OCI-LY7 (cell line): ENCODE measurements at regions not wholly inside any gene's neighbourhood (a gene's known extent, or its start where the extent isn't known, plus 50 kb on each side); places are given as distances from the start of the nearest gene placed in this dataset.

Source experiments
- BruUV-seq: library from RNA; stranded (reverse); fragments of 400-500 nt; replicated peaks from 2 replicates; lab custom pipeline; 2021; lab: Mats Ljungman, UMichigan
- CTCF ChIA-PET: fragments of 300-600 bp; sonication (Branson Sonifier 250); formaldehyde crosslinking; loops from one replicate; lab custom pipeline; 2022; ENCODE audit warnings: antibody characterized with exemption; ENCODE audit not compliant: unreplicated experiment; lab: Charles Lee
- POLR2A ChIA-PET: fragments of 300-600 bp; sonication (Branson Sonifier 250); formaldehyde crosslinking; loops from one replicate; lab custom pipeline; 2022; ENCODE audit warnings: antibody characterized with exemption; lab: Charles Lee
- DNase-seq: peaks from one replicate; pipeline ENCODE4 v3.0.0-alpha.2; 2015; ENCODE audit warnings: low spot score
- H2AFZ ChIP-seq: fragments of 200-600 bp; sonication (generic), shearing (Covaris generic); 2 replicates; pipeline ENCODE4 v1.6.1; 2014; ENCODE audit warnings: mild to moderate bottlenecking, antibody characterized with exemption, low read length, moderate library complexity
- H3K27ac ChIP-seq: fragments of 200-600 bp; sonication (generic); 2 replicates; pipeline ENCODE4 v1.5.1; 2014; ENCODE audit warnings: mixed run types, low read depth, mild to moderate bottlenecking, moderate library complexity, low read length, inconsistent platforms; ENCODE audit not compliant: poor library complexity, severe bottlenecking
- H3K36me3 ChIP-seq: fragments of 200-600 bp; sonication (generic); 2 replicates; pipeline ENCODE4 v1.6.1; 2014; ENCODE audit warnings: mild to moderate bottlenecking, antibody characterized with exemption, low read length, moderate library complexity, mixed read lengths; ENCODE audit not compliant: insufficient read depth
- H3K4me1 ChIP-seq: fragments of 200-600 bp; sonication (generic); 2 replicates; pipeline ENCODE4 v1.5.1; 2014; ENCODE audit warnings: mild to moderate bottlenecking, low read length; ENCODE audit not compliant: insufficient read depth, poor library complexity, severe bottlenecking
- H3K4me2 ChIP-seq: fragments of 200-600 bp; sonication (generic); 2 replicates; pipeline ENCODE4 v1.6.1; 2014; ENCODE audit warnings: mild to moderate bottlenecking, low read length
- H3K4me3 ChIP-seq: fragments of 200-600 bp; sonication (generic); 2 replicates; pipeline ENCODE4 v1.5.1; 2014; ENCODE audit warnings: mild to moderate bottlenecking, low read depth, low read length; ENCODE audit not compliant: poor library complexity, severe bottlenecking
- H3K79me2 ChIP-seq: fragments of 200-600 bp; sonication (generic); 2 replicates; pipeline ENCODE4 v1.6.1; 2016; ENCODE audit warnings: low read depth, mild to moderate bottlenecking, low read length, moderate library complexity, mixed read lengths; ENCODE audit not compliant: insufficient read depth
- H3K9me2 ChIP-seq: fragments of 200-600 bp; sonication (generic); 2 replicates; pipeline ENCODE4 v1.6.1; 2016; ENCODE audit warnings: mild to moderate bottlenecking, low read length, mixed read lengths; ENCODE audit not compliant: insufficient read depth
- H3K9me3 ChIP-seq: fragments of 200-600 bp; sonication (generic); 2 replicates; pipeline ENCODE4 v1.6.1; 2014; ENCODE audit warnings: mild to moderate bottlenecking, mixed run types, low read length, mixed read lengths
- H4K20me1 ChIP-seq: fragments of 200-600 bp; sonication (generic); 2 replicates; pipeline ENCODE4 v1.6.1; 2014; ENCODE audit warnings: mild to moderate bottlenecking, antibody characterized with exemption, low read length, moderate library complexity, mixed read lengths; ENCODE audit not compliant: insufficient read depth
- CTCF ChIP-seq: fragments of 200-600 bp; sonication (generic); conservative IDR thresholded peaks from 2 replicates; pipeline ENCODE4 v1.5.1; 2014; ENCODE audit warnings: mild to moderate bottlenecking, antibody characterized with exemption, low read length, moderate library complexity, mixed read lengths
- EZH2phosphoT487 ChIP-seq: fragments of 200-600 bp; sonication (generic); IDR thresholded peaks from 2 replicates; pipeline ENCODE4 v1.6.1; 2018; ENCODE audit warnings: low read depth, borderline replicate concordance, mild to moderate bottlenecking, mixed run types, antibody characterized with exemption, low read length, moderate library complexity, mixed read lengths
- intact Hi-C: fragments of 100-400 bp; cut with micrococcal nuclease; formaldehyde crosslinking; loops from one replicate; pipeline ENCODE4 v1.10.0; 2022; ENCODE audit not compliant: unreplicated experiment

- DNase-seq = no peak
- intact Hi-C loops = no loop called here
- Histone ChIP-seq H3K4me3 (no peak overlapping the region), H2AFZ (peak overlapping the region; percentile 49; the same call in 1 of the 2 replicates), H3K4me2 (no peak overlapping the region), H3K27ac (no peak overlapping the region), H3K79me2 (no peaks in the 10 kb centered on the region), H3K9me2 (no peaks in the 10 kb centered on the region), H4K20me1 (no peaks in the 10 kb centered on the region), H3K36me3 (no peaks in the 10 kb centered on the region), H3K4me1 (peaks cover 55% of the 10 kb centered on the region), H3K9me3 (no peaks in the 10 kb centered on the region)
- TF ChIP-seq EZH2phosphoT487 (no peak), CTCF (no peak)
- ChIA-PET CTCF (no interaction called here), POLR2A (interaction anchor here (0.7 to 1.9 kb wide), 5 partner anchors 8 to 200 kb away, joined by 3 to 4 read pairs (median 3); no protein-coding TSS in a partner anchor)
- BruUV-seq = no TSS peak
Measured at GRCh38 chr14:22381408-22381760, 207.6 kb downstream of the DAD1 start.

GRCh38 chr14:22380571-22381407 lies 208.2 kb downstream of the DAD1 start:
- TF ChIP-seq CTCF = no peak
- no peak for TF ChIP-seq EZH2phosphoT487
- Histone ChIP-seq H2AFZ (peak overlapping the region; percentile 49; the same call in 1 of the 2 replicates), H3K4me3 (no peak overlapping the region), H3K4me2 (peak overlapping the region; percentile 18), H4K20me1 (no peaks in the 10 kb centered on the region), H3K36me3 (no peaks in the 10 kb centered on the region), H3K4me1 (peaks cover 49% of the 10 kb centered on the region), H3K9me2 (no peaks in the 10 kb centered on the region), H3K79me2 (no peaks in the 10 kb centered on the region), H3K27ac (no peak overlapping the region), H3K9me3 (no peaks in the 10 kb centered on the region)
- ChIA-PET POLR2A (interaction anchor here (0.7 to 1.9 kb wide), 8 partner anchors 9 to 199 kb away, joined by 3 to 5 read pairs (median 3); no protein-coding TSS in a partner anchor), CTCF (no interaction called here)
- intact Hi-C loops = no loop called here
- DNase-seq = no peak
- no TSS peak for BruUV-seq

- H3K4me3 ChIP-seq = no peak overlapping the region
- no peaks in the 10 kb centered on the region for H3K9me3 ChIP-seq
- no peaks in the 10 kb centered on the region for H3K79me2 ChIP-seq
- ChIA-PET POLR2A (interaction anchor here (0.8 to 1.9 kb wide), 4 partner anchors 57 to 152 kb away, joined by 3 to 4 read pairs (median 4); no protein-coding TSS in a partner anchor), CTCF (no interaction called here)
- H3K36me3 ChIP-seq = no peaks in the 10 kb centered on the region
- no peak for TF ChIP-seq EZH2phosphoT487
- no peak for TF ChIP-seq CTCF
- no peak overlapping the region for H2AFZ ChIP-seq
- DNase-seq = no peak
- peaks cover 38% of the 10 kb centered on the region for H3K4me1 ChIP-seq
- no TSS peak for BruUV-seq
- intact Hi-C loops = no loop called here
- no peaks in the 10 kb centered on the region for H3K9me2 ChIP-seq
- H3K27ac ChIP-seq = no peak overlapping the region
- no peak overlapping the region for H3K4me2 ChIP-seq
- no peaks in the 10 kb centered on the region for H4K20me1 ChIP-seq
Measured at GRCh38 chr14:22379727-22380126, 209.3 kb downstream of the DAD1 start.
